OCI-LY1 (cell line): ENCODE measurements at regions not wholly inside any gene's neighbourhood (a gene's known extent, or its start where the extent isn't known, plus 50 kb on each side); places are given as distances from the start of the nearest gene placed in this dataset.

Source experiments
- H2AFZ ChIP-seq: fragments of 200-600 bp; sonication (generic), shearing (Covaris generic); 2 replicates; pipeline ENCODE4 v1.6.0; 2014; ENCODE audit warnings: antibody characterized with exemption, mild to moderate bottlenecking, low read length
- H3F3A ChIP-seq: fragments of 200-600 bp; sonication (generic), shearing (Covaris generic); 2 replicates; pipeline ENCODE4 v1.6.0; 2014; ENCODE audit warnings: mild to moderate bottlenecking, antibody characterized with exemption, low read length, moderate library complexity; ENCODE audit not compliant: insufficient read depth
- H3K27ac ChIP-seq: fragments of 200-600 bp; sonication (generic); 2 replicates; pipeline ENCODE4 v1.5.1; 2014; ENCODE audit warnings: low read length, mixed run types, mild to moderate bottlenecking, low read depth; ENCODE audit not compliant: poor library complexity, severe bottlenecking
- H3K27me3 ChIP-seq: fragments of 200-600 bp; sonication (generic); 2 replicates; pipeline ENCODE4 v1.6.0; 2014; ENCODE audit warnings: antibody characterized with exemption, mild to moderate bottlenecking, low read length, moderate library complexity; ENCODE audit not compliant: insufficient read depth
- H3K36me3 ChIP-seq: fragments of 200-600 bp; sonication (generic); 2 replicates; pipeline ENCODE4 v1.6.1; 2014; ENCODE audit warnings: mild to moderate bottlenecking, antibody characterized with exemption, low read length, moderate library complexity, mixed read lengths; ENCODE audit not compliant: insufficient read depth
- H3K4me1 ChIP-seq: fragments of 200-600 bp; sonication (generic); 2 replicates; pipeline ENCODE4 v1.5.1; 2014; ENCODE audit warnings: mild to moderate bottlenecking, low read length, moderate library complexity; ENCODE audit not compliant: insufficient read depth, severe bottlenecking
- H3K4me2 ChIP-seq: fragments of 200-600 bp; sonication (generic), shearing (Covaris generic); 2 replicates; pipeline ENCODE4 v1.6.1; 2014; ENCODE audit warnings: low read length
- H3K4me3 ChIP-seq: fragments of 200-600 bp; sonication (generic); 2 replicates; pipeline ENCODE4 v1.5.1; 2014; ENCODE audit warnings: low read length, low read depth, mild to moderate bottlenecking, mixed read lengths; ENCODE audit not compliant: poor library complexity, severe bottlenecking
- H3K79me2 ChIP-seq: fragments of 200-600 bp; shearing (Covaris generic); 2 replicates; pipeline ENCODE4 v1.6.1; 2016; ENCODE audit warnings: mixed run types, low read length, mixed read lengths; ENCODE audit not compliant: insufficient read depth
- H3K9ac ChIP-seq: fragments of 200-600 bp; sonication (generic), shearing (Covaris generic); 2 replicates; pipeline ENCODE4 v1.6.1; 2014; ENCODE audit warnings: mild to moderate bottlenecking, low read length, mixed read lengths
- H3K9me2 ChIP-seq: fragments of 200-600 bp; sonication (generic), shearing (Covaris generic); 2 replicates; pipeline ENCODE4 v1.6.1; 2014; ENCODE audit warnings: low read depth, mild to moderate bottlenecking, low read length, mixed read lengths
- H3K9me3 ChIP-seq: fragments of 200-600 bp; shearing (Covaris generic); 2 replicates; pipeline ENCODE4 v1.6.1; 2014; ENCODE audit warnings: low read length, mixed read lengths
- H4K20me1 ChIP-seq: fragments of 200-600 bp; sonication (generic), shearing (Covaris generic); 2 replicates; pipeline ENCODE4 v1.6.0; 2016; ENCODE audit warnings: mild to moderate bottlenecking, low read length; ENCODE audit not compliant: insufficient read depth
- EZH2 ChIP-seq: fragments of 200-600 bp; sonication (generic), shearing (Covaris generic); IDR thresholded peaks from 2 replicates; pipeline ENCODE4 v1.8.0; 2017; ENCODE audit warnings: borderline replicate concordance, mixed run types, mild to moderate bottlenecking, antibody characterized with exemption, low read length, moderate library complexity, mixed read lengths
- TF ChIP-seq, protein P1 (sequence below): fragments of 200-600 bp; sonication (generic), shearing (Covaris generic); IDR thresholded peaks from 2 replicates; pipeline ENCODE4 v1.5.1; 2017; ENCODE audit warnings: mild to moderate bottlenecking, antibody characterized with exemption, low read length, moderate library complexity, mixed read lengths

DNA sequence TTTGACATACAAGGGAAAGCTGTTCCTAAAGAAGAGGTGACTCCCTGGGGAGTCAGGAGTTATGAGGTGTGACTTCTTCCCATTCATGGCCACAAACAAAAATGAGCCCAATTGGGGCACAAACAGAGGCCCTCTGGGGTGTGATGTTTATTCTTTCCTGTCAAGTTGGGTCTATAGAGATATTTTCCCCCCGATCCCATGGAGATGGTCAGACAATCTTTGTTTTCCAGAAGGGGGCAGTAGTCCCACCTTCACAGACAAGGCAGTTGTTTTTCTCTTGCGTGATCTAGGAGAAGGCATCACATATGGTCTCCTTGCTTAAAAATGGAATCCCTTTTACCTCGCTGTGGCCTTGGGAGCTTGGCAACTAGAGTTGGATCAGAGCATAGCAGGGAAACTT is 110.3 kb downstream of the MFSD1 start:
- Histone ChIP-seq H4K20me1 (no peaks in the 10 kb centered on the region), H3K4me3 (no peak overlapping the region), H3K27ac (no peak overlapping the region), H3F3A (no peaks in the 10 kb centered on the region), H3K4me1 (no peaks in the 10 kb centered on the region), H3K27me3 (no peaks in the 10 kb centered on the region), H3K9me3 (no peaks in the 10 kb centered on the region), H3K79me2 (no peaks in the 10 kb centered on the region), H2AFZ (no peak overlapping the region), H3K36me3 (no peaks in the 10 kb centered on the region), H3K9ac (no peak overlapping the region), H3K4me2 (no peak overlapping the region), H3K9me2 (no peaks in the 10 kb centered on the region)
- TF ChIP-seq EZH2: no peak
- TF ChIP-seq, protein P1, sequence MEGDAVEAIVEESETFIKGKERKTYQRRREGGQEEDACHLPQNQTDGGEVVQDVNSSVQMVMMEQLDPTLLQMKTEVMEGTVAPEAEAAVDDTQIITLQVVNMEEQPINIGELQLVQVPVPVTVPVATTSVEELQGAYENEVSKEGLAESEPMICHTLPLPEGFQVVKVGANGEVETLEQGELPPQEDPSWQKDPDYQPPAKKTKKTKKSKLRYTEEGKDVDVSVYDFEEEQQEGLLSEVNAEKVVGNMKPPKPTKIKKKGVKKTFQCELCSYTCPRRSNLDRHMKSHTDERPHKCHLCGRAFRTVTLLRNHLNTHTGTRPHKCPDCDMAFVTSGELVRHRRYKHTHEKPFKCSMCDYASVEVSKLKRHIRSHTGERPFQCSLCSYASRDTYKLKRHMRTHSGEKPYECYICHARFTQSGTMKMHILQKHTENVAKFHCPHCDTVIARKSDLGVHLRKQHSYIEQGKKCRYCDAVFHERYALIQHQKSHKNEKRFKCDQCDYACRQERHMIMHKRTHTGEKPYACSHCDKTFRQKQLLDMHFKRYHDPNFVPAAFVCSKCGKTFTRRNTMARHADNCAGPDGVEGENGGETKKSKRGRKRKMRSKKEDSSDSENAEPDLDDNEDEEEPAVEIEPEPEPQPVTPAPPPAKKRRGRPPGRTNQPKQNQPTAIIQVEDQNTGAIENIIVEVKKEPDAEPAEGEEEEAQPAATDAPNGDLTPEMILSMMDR: peak; percentile 33; the same call in 1 of the 2 replicates

GRCh38 chr3:158912621-158913020 is 110.8 kb downstream of the MFSD1 start:
- H3K9me2 ChIP-seq: no peaks in the 10 kb centered on the region
- H3K27me3 ChIP-seq: no peaks in the 10 kb centered on the region
- no peak overlapping the region for H3K27ac ChIP-seq
- H3K4me3 ChIP-seq: no peak overlapping the region
- H3K9ac ChIP-seq: no peak overlapping the region
- H3K79me2 ChIP-seq: no peaks in the 10 kb centered on the region
- H2AFZ ChIP-seq: no peak overlapping the region
- no peaks in the 10 kb centered on the region for H3F3A ChIP-seq
- H4K20me1 ChIP-seq: no peaks in the 10 kb centered on the region
- H3K4me2 ChIP-seq: no peak overlapping the region
- H3K36me3 ChIP-seq: no peaks in the 10 kb centered on the region
- no peaks in the 10 kb centered on the region for H3K4me1 ChIP-seq
- no peaks in the 10 kb centered on the region for H3K9me3 ChIP-seq
- TF ChIP-seq EZH2: no peak
- TF ChIP-seq, protein P1: no peak; the same call in 1 of the 2 replicates

GRCh38 chr3:158916111-158916510 is 114.3 kb downstream of the MFSD1 start:
- H3F3A ChIP-seq: no peaks in the 10 kb centered on the region

More at GRCh38 chr3:158916111-158916510, 114.3 kb downstream of the MFSD1 start:
- no peaks in the 10 kb centered on the region for H3K9me3 ChIP-seq
- no peak overlapping the region for H3K27ac ChIP-seq
- H3K27me3 ChIP-seq: no peaks in the 10 kb centered on the region
- H2AFZ ChIP-seq: no peak overlapping the region
- no peaks in the 10 kb centered on the region for H3K36me3 ChIP-seq
- no peak overlapping the region for H3K4me3 ChIP-seq
- no peak for TF ChIP-seq EZH2
- TF ChIP-seq, protein P1: no peak
- H3K4me2 ChIP-seq: no peak overlapping the region
- no peaks in the 10 kb centered on the region for H4K20me1 ChIP-seq
- no peaks in the 10 kb centered on the region for H3K79me2 ChIP-seq
- no peaks in the 10 kb centered on the region for H3K9me2 ChIP-seq
- no peak overlapping the region for H3K9ac ChIP-seq
- H3K4me1 ChIP-seq: no peaks in the 10 kb centered on the region
